ENCODE measurements at regions not wholly inside any gene's neighbourhood (a gene's known extent, or its start where the extent isn't known, plus 50 kb on each side); places are given as distances from the start of the nearest gene placed in this dataset.

DNA sequence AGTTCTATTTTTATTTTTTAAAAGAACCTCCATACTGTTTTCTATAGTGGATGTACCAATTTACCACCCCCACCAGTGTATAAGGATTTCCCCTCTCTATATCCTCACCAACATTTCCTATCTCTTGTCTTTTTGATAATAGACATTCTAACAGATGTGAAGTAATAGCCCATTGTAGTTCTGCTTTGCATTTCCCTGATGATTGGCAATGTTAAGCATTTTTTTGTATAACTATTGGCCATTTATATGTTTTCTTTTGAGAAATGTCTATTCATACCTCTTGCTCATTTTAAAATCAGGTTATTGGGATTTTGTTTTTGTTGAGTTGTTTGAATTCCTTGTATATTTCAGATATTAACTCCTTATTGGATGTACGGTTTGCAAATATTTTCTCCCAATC lies 251.1 kb upstream of the HTR2C start:
- no peaks in the 10 kb centered on the region for H3K9me3 Mint-ChIP-seq
- DNase-seq (no peak), ATAC-seq (replicated peaks in 1 of 2) (peak in 1 of 2 donors; percentile 18)

DNA sequence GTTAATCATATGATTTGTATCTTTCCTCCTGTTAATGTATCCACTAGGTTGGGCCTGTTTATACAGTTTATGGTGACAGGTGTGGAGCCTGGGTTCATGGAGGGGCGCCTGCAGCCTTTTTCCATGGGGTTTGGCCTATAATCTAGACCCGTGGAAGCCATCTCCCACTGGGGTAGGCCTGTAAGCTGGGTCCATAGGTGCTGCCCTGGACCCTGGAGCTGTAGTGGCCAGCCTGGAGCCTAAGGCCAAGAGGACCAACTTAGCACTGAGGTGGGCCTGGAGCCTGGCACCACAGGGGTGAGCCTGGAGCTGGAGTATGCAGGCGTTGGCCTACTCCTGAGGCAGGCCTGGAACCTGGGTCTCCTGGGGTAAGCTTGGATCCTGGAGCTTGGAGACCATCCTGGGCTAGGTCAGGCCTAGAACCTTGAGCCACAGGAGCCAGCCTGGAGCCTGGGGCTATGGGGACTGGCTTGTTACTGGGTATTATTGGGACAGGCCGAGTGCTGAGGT lies 249.4 kb upstream of the HTR2C start:
- Mint-ChIP-seq H3K4me3 (no peak overlapping the region), H3K27ac (no peak overlapping the region), H3K4me1 (ENCODE audit: low read depth) (no peaks in the 10 kb centered on the region), H3K9me3 (no peaks in the 10 kb centered on the region), H3K36me3 (ENCODE audit: insufficient read depth in 2 of 2) (no peaks in the 10 kb centered on the region), H3K27me3 (ENCODE audit: low read depth) (no peaks in the 10 kb centered on the region)
- no peak for DNase-seq
- ATAC-seq (replicated peaks in 1 of 2): no peak

More for the DNA sequence above, 251.1 kb upstream of the HTR2C start:
- Mint-ChIP-seq H3K36me3 (ENCODE audit: insufficient read depth in 2 of 2) (no peaks in the 10 kb centered on the region), H3K27ac (no peak overlapping the region), H3K4me1 (ENCODE audit: low read depth) (no peaks in the 10 kb centered on the region), H3K27me3 (ENCODE audit: low read depth) (no peaks in the 10 kb centered on the region), H3K4me3 (no peak overlapping the region)

DNA sequence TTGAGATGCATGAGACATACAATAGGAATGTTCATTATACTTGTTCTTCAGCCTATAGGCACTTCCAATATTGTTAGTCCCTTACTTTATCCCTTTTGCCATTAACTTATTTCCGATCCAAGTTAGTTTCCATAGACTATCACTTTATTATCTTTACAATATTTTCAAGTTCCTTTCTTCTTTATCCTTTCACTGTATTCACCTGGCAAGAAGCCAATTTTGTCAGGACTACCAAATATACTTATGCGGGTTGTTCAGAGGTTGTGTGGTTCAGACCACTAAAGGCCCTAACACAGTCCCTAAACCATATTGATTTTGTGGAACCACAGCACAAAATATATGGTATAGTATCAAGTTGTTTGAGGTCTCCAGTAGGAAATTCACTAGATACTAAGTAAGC lies 245.0 kb upstream of the HTR2C start:
- ATAC-seq (replicated peaks in 1 of 2): no peak
- Mint-ChIP-seq H3K9me3 (no peaks in the 10 kb centered on the region), H3K27me3 (ENCODE audit: low read depth) (no peaks in the 10 kb centered on the region)

DNA sequence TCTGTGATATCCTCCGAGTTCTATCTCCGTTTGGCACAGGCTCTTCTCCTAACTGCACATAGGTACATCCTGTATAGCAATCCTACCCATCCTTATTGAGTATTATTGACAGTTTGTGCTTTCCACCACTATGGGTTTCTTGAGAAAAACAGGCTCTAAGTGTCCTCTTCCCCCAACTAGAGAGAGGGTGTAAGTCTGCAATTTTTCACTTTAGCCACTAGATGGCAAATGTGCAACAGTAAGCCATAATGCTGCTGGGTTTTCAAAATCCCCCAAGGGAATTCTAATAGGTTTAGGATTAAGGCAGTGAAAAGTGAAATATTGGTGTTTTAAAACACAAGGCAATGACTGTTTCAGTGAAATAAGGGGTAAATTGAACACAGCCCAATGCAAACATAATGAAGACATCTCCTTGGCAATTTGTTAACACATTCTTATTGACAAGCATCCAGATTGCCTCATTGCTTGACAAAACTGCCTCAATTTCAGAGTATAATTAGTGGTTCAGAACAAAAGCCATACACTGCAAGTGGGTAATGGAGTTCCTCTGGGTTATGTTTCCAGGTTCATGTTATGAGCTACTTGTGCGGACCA lies 239.0 kb upstream of the HTR2C start:
- no peak for ATAC-seq (replicated peaks in 1 of 2)
- H3K27me3 Mint-ChIP-seq (ENCODE audit: low read depth): no peaks in the 10 kb centered on the region
- DNase-seq: no peak
- H3K27ac Mint-ChIP-seq: no peak overlapping the region
- H3K4me3 Mint-ChIP-seq: no peak overlapping the region
- H3K4me1 Mint-ChIP-seq (ENCODE audit: low read depth): no peaks in the 10 kb centered on the region
- no peaks in the 10 kb centered on the region for H3K36me3 Mint-ChIP-seq (ENCODE audit: insufficient read depth in 2 of 2)
- no peaks in the 10 kb centered on the region for H3K9me3 Mint-ChIP-seq

More for the DNA sequence above, 245.0 kb upstream of the HTR2C start:
- no peak overlapping the region for H3K4me3 Mint-ChIP-seq
- no peak for DNase-seq
- H3K27ac Mint-ChIP-seq: no peak overlapping the region
- no peaks in the 10 kb centered on the region for H3K36me3 Mint-ChIP-seq (ENCODE audit: insufficient read depth in 2 of 2)
- no peaks in the 10 kb centered on the region for H3K4me1 Mint-ChIP-seq (ENCODE audit: low read depth)

DNA sequence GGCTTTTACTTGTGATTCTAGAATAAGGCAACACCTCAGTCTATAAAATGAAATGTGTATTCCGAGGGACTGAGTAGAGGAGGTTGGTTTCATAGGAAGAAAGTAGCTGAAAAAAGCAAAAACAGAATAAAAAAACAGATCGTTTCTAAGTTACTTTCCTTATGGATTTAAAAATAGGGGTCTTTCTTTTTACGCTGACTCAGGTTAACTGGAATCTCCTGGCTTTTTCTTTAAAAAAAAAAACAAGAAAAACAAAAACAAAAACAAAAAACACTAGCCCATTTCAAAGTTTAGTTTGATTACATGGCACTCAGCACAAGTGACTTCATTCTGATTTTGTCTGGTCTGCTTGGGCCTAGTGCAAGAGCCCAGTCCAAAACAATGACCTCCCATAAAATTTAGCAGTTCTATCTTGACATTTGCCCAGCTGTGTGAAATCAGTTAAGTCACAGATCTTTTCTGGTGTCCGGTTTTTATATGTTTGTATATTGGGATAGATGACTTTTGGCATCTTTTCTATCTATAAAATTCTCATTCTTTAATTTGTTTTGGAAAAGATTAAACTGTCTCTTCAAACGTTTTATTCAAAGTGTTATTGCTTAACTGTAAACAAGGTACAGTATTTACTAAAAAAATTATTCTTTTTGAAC lies 222.7 kb upstream of the HTR2C start:
- Mint-ChIP-seq H3K27ac (no peak overlapping the region), H3K27me3 (ENCODE audit: low read depth) (peaks cover 8% of the 10 kb centered on the region), H3K4me1 (ENCODE audit: low read depth) (no peaks in the 10 kb centered on the region), H3K36me3 (ENCODE audit: insufficient read depth in 2 of 2) (no peaks in the 10 kb centered on the region), H3K4me3 (no peak overlapping the region), H3K9me3 (peaks cover 3 to 4% of the 10 kb centered on the region in 2 donors)
- ATAC-seq (replicated peaks in 1 of 2): no peak
- DNase-seq: no peak

DNA sequence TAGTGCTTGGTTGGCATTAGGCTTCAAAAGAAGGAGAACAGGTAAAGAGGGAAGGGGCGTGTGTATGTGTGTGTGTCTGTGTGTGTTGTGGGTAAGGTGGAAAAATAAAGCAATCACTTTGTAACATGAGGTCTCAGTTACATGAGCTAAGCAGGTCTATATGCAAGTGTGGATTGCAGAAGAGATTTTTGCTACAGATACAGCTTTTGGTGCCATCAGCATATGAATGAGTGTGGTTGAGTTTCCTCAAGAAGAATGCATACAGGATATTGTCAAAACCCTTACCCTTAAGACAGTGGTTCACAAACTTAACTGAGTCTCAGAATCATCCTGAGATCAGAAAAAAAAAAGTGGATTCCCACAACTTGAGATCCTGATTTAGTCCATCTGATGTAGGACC lies 220.5 kb upstream of the HTR2C start:
- peaks cover 0 to 3% of the 10 kb centered on the region in 2 donors for H3K9me3 Mint-ChIP-seq
- no peak overlapping the region for H3K27ac Mint-ChIP-seq
- peaks cover 8% of the 10 kb centered on the region for H3K27me3 Mint-ChIP-seq (ENCODE audit: low read depth)
- no peaks in the 10 kb centered on the region for H3K36me3 Mint-ChIP-seq (ENCODE audit: insufficient read depth in 2 of 2)
- DNase-seq: no peak
- no peaks in the 10 kb centered on the region for H3K4me1 Mint-ChIP-seq (ENCODE audit: low read depth)
- ATAC-seq (replicated peaks in 1 of 2): no peak
- H3K4me3 Mint-ChIP-seq: no peak overlapping the region

DNA sequence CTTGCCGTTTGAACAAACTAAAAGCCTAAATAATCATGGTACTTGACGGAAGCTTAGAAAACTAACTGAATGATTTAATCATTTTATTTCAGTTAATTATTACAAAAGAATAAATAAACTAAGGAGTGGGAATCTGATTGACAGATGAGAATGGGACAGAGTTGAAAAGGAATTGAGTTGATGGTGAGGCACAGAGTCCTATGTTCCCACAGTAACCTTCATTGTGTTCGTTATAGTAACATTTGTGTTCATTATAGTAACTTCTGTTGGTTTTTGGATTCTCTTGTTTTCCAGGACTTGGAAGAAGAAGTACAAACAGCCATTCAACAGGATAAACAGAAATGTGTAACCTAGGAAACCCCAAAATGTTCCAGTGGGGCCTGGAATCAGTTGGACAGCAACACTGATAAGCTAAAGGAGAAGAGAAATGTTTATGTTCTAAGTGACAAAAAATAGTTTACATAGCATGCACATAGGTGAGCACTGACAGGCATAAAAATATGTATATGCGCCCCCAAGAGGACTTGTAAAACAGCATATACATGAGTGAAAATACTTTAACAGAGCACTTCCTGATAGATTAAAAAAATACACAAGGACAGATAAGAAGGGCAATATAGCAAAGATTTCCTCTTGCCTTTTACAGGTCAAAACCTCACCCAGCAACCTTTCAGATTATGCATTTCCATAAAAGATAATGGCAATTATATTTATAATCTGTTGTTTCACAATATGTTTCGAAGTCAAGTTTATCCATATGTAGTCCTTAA lies 218.6 kb upstream of the HTR2C start:
- Mint-ChIP-seq H3K4me1 (ENCODE audit: low read depth) (no peaks in the 10 kb centered on the region), H3K9me3 (peaks cover 0 to 3% of the 10 kb centered on the region in 2 donors), H3K36me3 (ENCODE audit: insufficient read depth in 2 of 2) (no peaks in the 10 kb centered on the region), H3K27me3 (ENCODE audit: low read depth) (peaks cover 8% of the 10 kb centered on the region), H3K27ac (no peak overlapping the region), H3K4me3 (no peak overlapping the region)
- ATAC-seq (replicated peaks in 1 of 2) (no peak), DNase-seq (no peak)

DNA sequence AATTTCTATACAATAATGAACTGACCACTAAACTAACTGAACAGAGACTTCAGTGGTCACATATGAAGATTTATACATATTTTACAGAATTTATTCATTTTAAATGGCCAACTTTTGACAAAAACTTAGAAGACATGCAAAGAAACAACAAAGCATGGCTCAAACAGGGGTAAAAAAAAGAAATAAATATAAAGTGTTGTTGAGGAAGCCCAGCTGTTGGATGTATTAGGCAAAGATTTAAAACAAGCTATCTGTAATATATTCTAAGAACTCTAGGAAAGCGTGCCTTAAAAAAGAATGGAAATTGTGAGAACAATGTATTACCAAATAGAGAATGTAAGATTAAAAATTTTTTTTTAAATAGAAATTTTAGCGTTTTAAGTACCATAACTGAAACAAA lies 210.9 kb upstream of the HTR2C start:
- H3K27ac Mint-ChIP-seq: no peak overlapping the region
- ATAC-seq (replicated peaks in 1 of 2) (no peak), DNase-seq (no peak)
- peaks cover 6% of the 10 kb centered on the region for H3K27me3 Mint-ChIP-seq (ENCODE audit: low read depth)
- no peaks in the 10 kb centered on the region for H3K36me3 Mint-ChIP-seq (ENCODE audit: insufficient read depth in 2 of 2)
- H3K9me3 Mint-ChIP-seq: no peaks in the 10 kb centered on the region
- H3K4me3 Mint-ChIP-seq: no peak overlapping the region
- H3K4me1 Mint-ChIP-seq (ENCODE audit: low read depth): no peaks in the 10 kb centered on the region

DNA sequence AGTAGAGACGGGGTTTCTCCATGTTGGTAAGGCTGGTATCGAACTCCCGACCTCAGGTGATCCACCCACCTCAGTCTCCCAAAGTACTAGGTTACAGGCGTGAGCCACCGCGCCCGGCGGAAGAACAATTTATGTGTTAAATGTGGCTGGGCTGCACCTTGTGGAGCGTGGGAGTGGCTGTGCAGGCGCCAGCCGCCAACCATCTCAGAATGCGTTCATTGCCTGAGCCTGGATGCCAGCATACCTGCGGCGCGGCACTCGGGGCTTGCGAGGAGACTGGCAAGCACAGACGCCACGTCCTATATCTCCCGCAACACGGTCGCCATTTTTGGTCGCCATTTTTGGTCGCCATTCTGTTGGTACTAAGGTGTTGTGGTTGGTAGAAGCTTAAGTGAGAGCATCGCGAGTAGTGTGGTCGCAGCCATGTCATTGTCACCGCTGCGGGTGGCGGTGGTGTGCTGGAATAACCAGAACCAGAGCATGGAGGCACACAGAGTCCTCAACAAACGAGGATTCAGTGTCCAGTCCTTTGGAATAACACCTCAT lies 193.6 kb upstream of the HTR2C start:
- no peak overlapping the region for H3K27ac Mint-ChIP-seq
- no peak overlapping the region for H3K4me3 Mint-ChIP-seq
- H3K36me3 Mint-ChIP-seq (ENCODE audit: insufficient read depth in 2 of 2): no peaks in the 10 kb centered on the region
- ATAC-seq (replicated peaks in 1 of 2) (no peak), DNase-seq (no peak)
- H3K4me1 Mint-ChIP-seq (ENCODE audit: low read depth): no peaks in the 10 kb centered on the region
- H3K9me3 Mint-ChIP-seq: no peaks in the 10 kb centered on the region
- H3K27me3 Mint-ChIP-seq (ENCODE audit: low read depth): no peaks in the 10 kb centered on the region
